Esophagus muscularis mucosa (tissue), 4 donors: ENCODE measurements at regions not wholly inside any gene's neighbourhood (a gene's known extent, or its start where the extent isn't known, plus 50 kb on each side); places are given as distances from the start of the nearest gene placed in this dataset.

ENCODE experiments used
- DNase-seq: peaks from one replicate; pipeline ENCODE4 v3.0.0-alpha.2; 2017; ENCODE audit errors: extremely low spot score
- H3K27ac ChIP-seq, 4 donors: fragments of 200-600 bp; sonication (generic); replicated peaks in 1 of 4; 1 replicate in 3 of 4; 2 replicates in 1 of 4; pipeline ENCODE4 v1.5.1; 2016 to 2019; ENCODE audit warnings: mild to moderate bottlenecking in 1 of 4
- H3K27me3 ChIP-seq, 4 donors: fragments of 200-600 bp; sonication (generic); one replicate each; pipeline versions ENCODE4 v1.5.1 to v1.6.0; 2016 to 2019
- H3K36me3 ChIP-seq, 4 donors: fragments of 200-600 bp; sonication (generic); one replicate each; pipeline ENCODE4 v1.5.1; 2016 to 2019
- H3K4me1 ChIP-seq, 4 donors: fragments of 200-600 bp; sonication (generic); one replicate each; pipeline ENCODE4 v1.5.1; 2016 to 2019
- H3K4me3 ChIP-seq, 4 donors: fragments of 200-600 bp; sonication (generic); 1 replicate in 2 of 4; 2 replicates in 2 of 4; pipeline ENCODE4 v1.5.1; 2016 to 2019; ENCODE audit warnings: mild to moderate bottlenecking in 4 of 4, moderate library complexity in 1 of 4
- H3K9me3 ChIP-seq, 4 donors: fragments of 200-600 bp; sonication (generic); 1 replicate in 3 of 4; 2 replicates in 1 of 4; pipeline ENCODE4 v1.5.1; 2016 to 2019
- CTCF ChIP-seq, 3 experiments: fragments of 200-600 bp in 2 of 3; fragments of 450-650 bp in 1 of 3; sonication (generic) in 2 of 3; IDR thresholded peaks; one replicate each; pipeline ENCODE4 v1.5.1; 2017 to 2019; ENCODE audit warnings: antibody characterized with exemption in 3 of 3, mild to moderate bottlenecking in 2 of 3, moderate library complexity in 1 of 3
- EP300 ChIP-seq: sonication (generic); formaldehyde crosslinking; IDR thresholded peaks from one replicate; pipeline ENCODE4 v1.6.1; 2017; ENCODE audit warnings: antibody characterized with exemption
- POLR2A ChIP-seq: fragments of 450-650 bp; IDR thresholded peaks from one replicate; pipeline ENCODE4 v1.6.1; 2017; ENCODE audit warnings: antibody characterized with exemption, moderate library complexity, mild to moderate bottlenecking, low read depth
- POLR2AphosphoS5 ChIP-seq, 2 donors: sonication (generic); formaldehyde crosslinking; IDR thresholded peaks; one replicate each; pipeline ENCODE4 v1.6.1; 2017; ENCODE audit warnings: antibody characterized with exemption in 2 of 2
- WGBS: methylation state at CpG from one replicate; pipeline ENCODE4 v1.1.5; 2018; 5-methylcytosine and 5-hydroxymethylcytosine counted together
- intact Hi-C: fragments of 100-400 bp; cut with DNase I; formaldehyde crosslinking; loops from one replicate; pipeline ENCODE4 v1.15.1; 2023

- TF ChIP-seq CTCF (IDR thresholded peaks at IDR 0.05) (no peak), POLR2AphosphoS5 (IDR thresholded peaks at IDR 0.05) (no peak), POLR2A (no peak), EP300 (no peak)
- 90% methylated on average over 9 of the region's 9 CpGs for WGBS
- Histone ChIP-seq H3K27ac (no peak overlapping the region), H3K4me1 (peaks cover 0 to 7% (median 0%) of the 10 kb centered on the region in 4 donors), H3K27me3 (no peaks in the 10 kb centered on the region), H3K4me3 (no peak overlapping the region), H3K36me3 (no peaks in the 10 kb centered on the region), H3K9me3 (no peaks in the 10 kb centered on the region)
- intact Hi-C loops = no loop called here
- DNase-seq = no peak
Observed at GRCh38 chr18:10279905-10280644, 174.4 kb upstream of the APCDD1 start.

GRCh38 chr18:10284540-10285282 lies 169.7 kb upstream of the APCDD1 start:
- Histone ChIP-seq H3K27ac (no peak overlapping the region), H3K9me3 (peaks cover 0 to 6% (median 6%) of the 10 kb centered on the region in 4 donors), H3K4me3 (no peak overlapping the region), H3K4me1 (peaks cover 0 to 7% (median 0%) of the 10 kb centered on the region in 4 donors), H3K27me3 (no peaks in the 10 kb centered on the region), H3K36me3 (no peaks in the 10 kb centered on the region)
- intact Hi-C loops = no loop called here
- WGBS = 72% methylated on average over 13 of the region's 13 CpGs
- TF ChIP-seq POLR2A (no peak), EP300 (no peak), CTCF (IDR thresholded peaks at IDR 0.05) (no peak), POLR2AphosphoS5 (IDR thresholded peaks at IDR 0.05) (no peak)
- no peak for DNase-seq

- Histone ChIP-seq H3K4me3 (no peak overlapping the region), H3K27ac (no peak overlapping the region), H3K9me3 (peaks cover 0 to 6% (median 6%) of the 10 kb centered on the region in 4 donors), H3K4me1 (peaks cover 0 to 7% (median 0%) of the 10 kb centered on the region in 4 donors), H3K27me3 (no peaks in the 10 kb centered on the region), H3K36me3 (no peaks in the 10 kb centered on the region)
- DNase-seq = no peak
- no peak for TF ChIP-seq EP300
- TF ChIP-seq POLR2A = no peak
- TF ChIP-seq CTCF (IDR thresholded peaks at IDR 0.05) = no peak
- TF ChIP-seq POLR2AphosphoS5 (IDR thresholded peaks at IDR 0.05) = no peak
- WGBS = 77% methylated on average over 3 of the region's 3 CpGs
- intact Hi-C loops = no loop called here
Observed at GRCh38 chr18:10285283-10285640, 169.2 kb upstream of the APCDD1 start.

DNA sequence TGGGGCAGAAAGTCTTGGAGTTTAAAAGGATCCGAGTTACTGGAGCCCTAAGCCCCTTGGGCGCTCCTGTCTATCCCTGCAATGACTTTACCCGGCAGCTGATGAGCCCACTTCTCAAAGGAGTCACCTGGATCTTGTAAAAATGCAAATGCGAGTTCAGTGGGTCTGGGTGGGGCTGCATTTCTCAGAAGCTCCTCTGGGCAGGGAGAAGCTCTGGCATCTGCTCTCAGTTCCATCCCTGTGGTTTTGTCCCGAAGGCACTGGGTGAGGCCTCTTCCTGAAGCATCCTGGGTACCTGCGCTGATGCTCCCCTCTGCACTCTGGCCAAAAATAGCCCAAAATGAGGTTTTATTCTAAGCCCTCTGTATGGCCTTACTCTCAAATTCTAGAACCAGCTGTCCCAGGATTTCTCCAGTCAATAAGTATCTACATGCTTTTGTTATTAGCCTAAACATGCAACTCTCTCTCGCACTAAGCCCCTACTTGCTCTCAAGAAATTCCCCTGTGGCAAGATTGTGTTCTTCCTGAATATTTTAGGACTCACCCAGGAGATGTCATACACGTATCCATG lies 167.8 kb upstream of the APCDD1 start:
- no peak for TF ChIP-seq POLR2AphosphoS5 (IDR thresholded peaks at IDR 0.05)
- TF ChIP-seq EP300 = no peak
- no peak for TF ChIP-seq CTCF (IDR thresholded peaks at IDR 0.05)
- no peak for TF ChIP-seq POLR2A
- no peak overlapping the region for H3K4me3 ChIP-seq

More for the DNA sequence above, 167.8 kb upstream of the APCDD1 start:
- Histone ChIP-seq H3K27ac (no peak overlapping the region), H3K36me3 (no peaks in the 10 kb centered on the region), H3K9me3 (peaks cover 0 to 6% (median 6%) of the 10 kb centered on the region in 4 donors), H3K4me1 (peaks cover 0 to 14% (median 0%) of the 10 kb centered on the region in 4 donors), H3K27me3 (no peaks in the 10 kb centered on the region)
- DNase-seq = no peak
- WGBS = 94% methylated on average over 8 of the region's 8 CpGs
- intact Hi-C loops = no loop called here
